HG03196 (cell line): ENCODE measurements at regions not wholly inside any gene's neighbourhood (a gene's known extent, or its start where the extent isn't known, plus 50 kb on each side); places are given as distances from the start of the nearest gene placed in this dataset.

Experiments
- ATAC-seq: cut with Tn5 transposase; IDR thresholded peaks from one replicate; pipeline ENCODE4 v1.9.1; 2021; ENCODE audit not compliant: unreplicated experiment

- ATAC-seq = no peak
These were observed 202.8 kb upstream of the ZNF536 start for GRCh38 chr19:30169196-30169900.

DNA sequence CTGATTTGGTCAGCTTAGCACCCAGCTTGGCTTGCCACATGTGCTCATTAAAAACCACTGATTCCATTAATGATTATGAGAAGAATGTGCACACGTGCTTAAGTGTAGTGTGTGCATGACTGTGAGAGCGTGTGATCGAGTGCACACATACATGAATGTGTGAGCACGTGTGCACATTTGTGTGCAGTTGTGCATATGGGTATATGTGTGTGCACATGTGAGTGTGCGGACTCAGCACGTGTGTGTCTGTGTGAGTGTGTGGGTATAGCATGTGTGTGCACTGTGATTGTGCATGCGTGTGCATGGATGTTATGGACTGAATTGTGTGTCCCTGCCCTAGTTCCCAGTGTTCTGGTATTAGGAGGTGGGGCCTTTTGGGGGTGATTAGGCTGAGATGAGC lies 202.1 kb upstream of the ZNF536 start:
- no peak for ATAC-seq

DNA sequence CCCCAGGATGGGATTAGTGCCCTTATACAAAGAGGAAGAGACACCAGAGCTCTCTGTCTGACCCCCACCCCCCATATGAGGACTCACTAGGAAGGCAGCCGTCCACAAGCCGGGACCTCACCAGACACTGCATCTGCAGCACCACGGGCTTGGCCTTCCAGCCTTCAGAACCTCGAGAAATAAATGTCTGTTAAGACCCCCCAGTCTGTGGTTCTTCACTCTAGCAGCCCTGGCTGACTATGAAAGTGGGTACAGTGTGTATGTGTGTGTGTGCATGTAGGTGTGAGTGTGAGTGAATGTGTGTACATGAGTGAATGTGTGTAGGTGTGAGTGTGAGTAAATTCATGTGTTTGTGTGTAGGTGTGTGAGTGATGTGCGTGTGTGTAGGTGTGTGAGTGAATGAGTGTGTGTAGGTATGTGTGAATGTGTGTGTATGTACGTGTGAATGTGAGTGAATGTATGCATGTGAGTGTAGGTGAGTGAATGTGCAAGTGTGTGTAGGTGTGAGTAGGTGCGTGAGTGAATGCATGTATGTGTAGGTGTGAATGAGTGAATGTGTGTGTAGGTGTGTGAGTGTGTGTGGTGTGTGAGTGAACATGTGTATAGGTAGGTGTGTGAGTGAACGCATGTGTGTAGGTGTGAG lies 201.6 kb upstream of the ZNF536 start:
- no peak for ATAC-seq

DNA sequence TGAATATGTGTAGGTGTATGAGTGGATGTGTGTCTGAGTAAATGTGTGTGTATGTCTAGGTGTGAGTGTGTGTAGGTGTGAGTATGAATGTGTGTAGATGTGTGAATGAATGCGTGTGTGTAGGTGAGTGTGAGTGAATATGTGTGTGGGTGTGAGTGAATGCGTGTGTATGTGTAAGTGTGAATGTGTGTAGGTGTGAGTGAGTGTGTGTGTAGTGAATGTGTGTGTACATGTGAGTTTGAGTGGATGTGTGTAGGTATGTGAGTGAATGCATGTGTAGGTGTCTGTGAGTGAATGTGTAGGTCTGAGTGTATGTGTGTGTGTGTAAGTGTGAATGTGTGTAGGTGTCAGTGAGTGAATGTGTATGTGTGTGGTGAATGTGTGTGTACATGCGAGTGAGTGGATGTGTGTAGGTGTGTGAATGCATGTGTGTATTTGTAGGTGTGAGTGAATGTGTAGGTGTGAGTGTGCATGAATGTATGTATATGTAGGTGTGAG lies 201.0 kb upstream of the ZNF536 start:
- ATAC-seq = no peak

DNA sequence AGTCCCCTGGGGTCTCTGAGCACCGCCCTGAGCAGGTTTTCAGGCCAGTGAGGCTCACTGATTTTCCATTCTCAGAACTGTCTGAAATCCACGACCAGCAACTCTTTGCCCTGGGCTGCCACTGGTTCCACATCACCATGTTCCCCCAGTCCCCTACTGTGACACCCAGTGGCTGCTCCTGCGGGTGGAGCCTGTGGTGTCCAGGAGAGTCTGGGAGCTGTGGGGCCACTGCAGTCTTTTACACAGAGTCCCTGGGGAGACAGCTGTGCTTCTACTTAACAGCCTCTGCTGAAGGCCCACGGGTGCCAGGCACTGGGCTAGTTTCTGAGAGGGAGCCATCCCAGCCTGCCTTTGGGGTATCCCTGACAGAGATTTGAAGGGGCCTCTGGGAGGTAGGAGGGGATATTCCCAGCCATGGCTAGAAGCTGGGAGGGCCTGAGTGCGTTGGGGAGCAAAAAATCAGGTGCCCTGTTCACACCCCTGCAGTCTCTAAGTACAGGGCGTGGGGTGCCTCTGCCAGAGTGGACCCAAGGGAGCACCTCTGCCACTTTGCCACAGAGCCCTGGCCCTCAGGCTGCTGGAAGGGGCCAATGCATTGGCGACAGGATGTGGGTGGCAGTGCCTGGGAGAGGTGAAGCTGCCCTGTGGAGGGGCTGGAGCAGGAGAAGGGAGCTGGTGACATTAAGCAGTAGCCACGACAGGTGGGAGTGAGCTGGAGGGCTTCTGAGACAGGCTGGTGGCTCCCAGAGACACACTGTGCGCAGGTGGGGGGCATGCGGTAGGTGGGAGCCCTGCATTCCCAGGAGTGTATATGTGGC lies 200.2 kb upstream of the ZNF536 start:
- ATAC-seq = no peak

DNA sequence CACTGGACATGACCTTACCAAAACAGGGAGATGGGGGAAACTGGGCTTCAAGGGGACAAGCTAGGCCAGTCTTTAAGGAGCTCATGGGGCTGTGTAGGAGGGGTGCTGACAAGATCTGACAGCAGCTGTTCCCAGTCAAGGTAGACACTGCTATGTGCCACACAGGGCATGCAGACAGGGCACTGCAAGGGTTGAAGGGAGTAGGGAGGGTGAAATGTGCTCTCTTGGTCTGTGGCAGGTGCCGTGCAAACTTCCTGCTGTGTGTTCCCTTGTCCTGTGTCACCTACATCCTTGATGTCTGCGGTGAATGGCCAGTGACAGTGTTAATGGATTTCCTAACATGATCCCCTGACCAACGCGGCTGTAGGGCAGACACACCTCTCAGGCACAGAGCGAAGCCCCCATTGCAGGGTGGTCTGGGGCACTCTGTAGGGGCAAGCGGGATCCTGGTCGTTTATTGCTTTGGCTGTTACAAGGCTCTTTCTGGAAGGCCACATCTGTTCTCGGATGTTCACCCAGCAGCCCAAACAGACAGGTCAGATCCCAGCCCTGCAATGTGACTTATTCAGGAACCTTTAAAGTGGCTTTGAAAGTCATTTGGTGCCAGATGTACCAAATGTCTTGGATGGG lies 199.5 kb upstream of the ZNF536 start:
- ATAC-seq = no peak

GRCh38 chr19:30173593-30174356 lies 198.4 kb upstream of the ZNF536 start:
- ATAC-seq = no peak

GRCh38 chr19:30174357-30174645 lies 197.9 kb upstream of the ZNF536 start:
- ATAC-seq = no peak

GRCh38 chr19:30174791-30175190 lies 197.4 kb upstream of the ZNF536 start:
- ATAC-seq = no peak

DNA sequence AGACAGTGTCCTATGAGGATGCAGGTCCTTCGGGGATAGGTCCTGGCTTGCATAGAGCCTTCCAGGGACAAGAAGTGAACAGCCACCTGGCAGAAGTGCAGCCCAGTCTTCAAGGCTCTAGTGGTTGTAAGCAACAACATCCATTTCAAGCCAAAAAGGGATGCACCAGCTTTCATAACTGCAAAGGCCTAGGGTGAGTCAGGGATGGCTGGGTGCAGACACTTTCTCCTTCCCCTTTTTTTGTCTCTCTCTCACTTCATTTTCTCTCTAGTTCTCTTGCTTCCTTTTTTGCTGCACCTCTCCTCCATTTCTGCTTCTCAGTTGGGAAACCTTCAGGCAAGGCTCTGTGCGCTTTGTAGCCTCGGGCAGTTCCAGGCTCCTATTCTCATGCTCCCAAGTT lies 196.2 kb upstream of the ZNF536 start:
- no peak for ATAC-seq

DNA sequence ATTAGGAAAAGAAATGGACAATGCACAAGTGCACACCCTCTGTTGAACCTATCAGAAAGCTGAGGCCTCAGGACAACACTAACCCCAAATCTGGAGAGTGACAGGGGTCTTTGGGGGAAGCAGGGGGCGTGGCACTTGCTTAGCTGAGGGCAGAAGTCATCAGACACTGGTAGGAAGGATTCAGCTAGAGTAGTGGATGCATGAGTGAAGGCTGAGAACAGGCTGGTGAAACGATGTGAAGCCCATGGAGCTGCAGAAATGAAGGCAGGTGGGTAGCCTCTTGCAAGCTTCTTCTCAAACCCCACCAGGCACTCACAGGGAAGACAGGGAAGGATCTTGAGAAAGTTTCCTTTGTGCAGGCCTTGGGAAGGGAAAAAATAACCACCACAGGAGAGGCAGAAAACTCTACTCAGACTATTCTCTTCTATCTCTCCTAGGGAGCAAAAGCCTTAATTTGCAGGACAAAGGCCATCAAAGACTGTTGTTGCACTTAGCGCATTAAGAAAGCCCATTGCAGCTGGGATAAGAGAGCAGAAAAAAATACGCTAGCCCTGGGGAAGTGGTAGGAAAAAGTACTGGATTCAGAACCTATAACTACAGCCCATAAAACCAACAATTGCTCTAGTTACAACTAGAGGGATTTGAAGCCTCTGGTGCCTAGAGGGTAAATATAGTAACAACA lies 193.3 kb upstream of the ZNF536 start:
- ATAC-seq = no peak

DNA sequence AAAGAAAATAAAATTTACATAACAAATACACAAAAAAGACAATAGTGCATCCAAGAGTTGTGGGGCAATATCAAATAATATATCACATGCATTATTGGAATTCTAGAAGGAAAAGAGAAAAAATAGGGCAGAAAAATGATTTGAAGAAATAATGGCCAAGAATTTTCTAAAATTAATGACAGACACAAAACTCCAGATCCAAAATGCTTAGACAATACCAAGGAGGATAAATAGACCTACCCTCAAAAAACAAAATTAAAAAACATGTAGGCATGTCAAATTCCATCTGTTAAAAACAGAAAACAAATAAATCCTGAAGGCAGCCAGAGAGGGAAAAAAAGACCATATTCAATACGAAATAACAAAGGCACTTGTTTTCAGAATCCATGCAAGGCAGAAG lies 191.5 kb upstream of the ZNF536 start:
- ATAC-seq = no peak

GRCh38 chr19:30183807-30184490 lies 188.2 kb upstream of the ZNF536 start:
- no peak for ATAC-seq

- ATAC-seq = no peak
These were observed 170.1 kb upstream of the ZNF536 start for GRCh38 chr19:30202060-30202600.

GRCh38 chr19:30204721-30205120 lies 167.5 kb upstream of the ZNF536 start:
- no peak for ATAC-seq

DNA sequence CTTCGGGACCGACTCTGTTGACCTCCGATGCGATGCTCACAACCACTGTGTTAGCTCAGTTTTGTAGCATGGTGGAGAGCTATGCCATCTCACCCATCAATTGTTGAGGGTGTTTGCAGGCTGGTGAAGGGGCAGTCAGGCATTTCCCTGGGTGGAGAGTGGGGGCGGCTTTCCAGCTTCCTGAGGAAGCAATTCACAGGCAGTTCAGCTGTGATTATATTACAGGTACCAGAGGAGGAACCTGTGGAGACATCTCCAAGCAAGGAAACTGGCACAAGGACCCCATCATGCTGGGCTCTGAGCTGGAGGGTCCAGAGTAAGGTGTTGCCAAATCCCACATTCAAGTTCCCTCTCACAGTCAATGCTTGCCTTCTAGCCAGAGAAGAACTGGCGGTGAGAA lies 166.0 kb upstream of the ZNF536 start:
- no peak for ATAC-seq

DNA sequence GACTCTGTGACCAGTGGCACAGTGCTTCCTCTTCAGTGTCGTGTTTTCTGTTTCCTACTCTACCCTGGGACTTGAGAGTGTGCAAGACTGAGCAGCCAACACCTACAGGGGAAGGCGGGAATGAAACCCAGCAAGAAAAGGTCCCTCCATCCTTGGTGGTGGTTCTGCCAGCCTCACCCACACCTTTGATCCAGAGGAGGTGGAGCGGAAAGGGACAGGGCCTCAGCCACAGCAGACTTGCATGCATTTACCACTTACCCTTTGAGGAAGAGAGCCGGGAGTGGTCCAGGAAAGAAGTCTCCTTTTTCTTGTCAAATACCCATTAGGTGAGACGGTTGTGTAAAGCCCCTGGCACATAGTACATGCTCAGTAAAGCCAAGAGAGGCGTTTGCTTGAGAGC lies 164.8 kb upstream of the ZNF536 start:
- ATAC-seq = no peak

- ATAC-seq = no peak
These were observed 163.6 kb upstream of the ZNF536 start for GRCh38 chr19:30208436-30209060.
